ENCODE measurements at regions not wholly inside any gene's neighbourhood (a gene's known extent, or its start where the extent isn't known, plus 50 kb on each side); places are given as distances from the start of the nearest gene placed in this dataset.

DNA sequence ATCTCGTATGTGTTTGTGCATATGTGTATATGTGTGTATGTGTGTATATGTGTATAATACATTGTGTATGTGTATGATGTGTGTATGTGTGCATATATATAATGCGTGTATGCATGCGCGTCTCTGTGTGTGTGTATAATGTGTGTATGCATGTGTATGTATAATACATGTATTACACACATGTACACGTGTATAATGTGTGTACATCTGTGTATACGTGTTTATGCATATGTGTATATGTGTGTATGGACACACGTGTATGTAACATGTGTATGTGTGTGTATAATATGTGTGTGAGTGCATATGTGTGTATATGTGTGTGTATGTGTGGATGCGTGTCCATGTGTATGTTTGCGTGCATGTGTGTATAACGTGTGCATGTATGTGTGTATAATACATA, 433.7 kb upstream of the RBFOX1 start:
- DNase-seq (ENCODE audit: low read depth in 2 of 2): no peak
- Histone ChIP-seq H3K4me3 (replicated peaks in 1 of 4; ENCODE audit: control extremely low read depth in 1 of 4, insufficient read depth in 1 of 4, low read depth in 3 of 4, low read length in 4 of 4) (no peak overlapping the region), H3K36me3 (ENCODE audit: control insufficient read depth, insufficient read depth, low read length) (no peaks in the 10 kb centered on the region), H3K9me3 (ENCODE audit: control insufficient read depth, insufficient read depth, low read depth, low read length) (no peaks in the 10 kb centered on the region), H3K79me2 (ENCODE audit: control insufficient read depth, insufficient read depth, low read length) (no peaks in the 10 kb centered on the region), H2AFZ (ENCODE audit: low read length) (no peak overlapping the region), H3K27me3 (ENCODE audit: control insufficient read depth, insufficient read depth, low read length) (no peaks in the 10 kb centered on the region), H3K9ac (ENCODE audit: insufficient read depth, low read length) (no peak overlapping the region), H3K4me1 (ENCODE audit: control insufficient read depth, extremely low read depth, insufficient read depth, low read length) (no peaks in the 10 kb centered on the region), H3K27ac (ENCODE audit: insufficient read depth, low read length) (no peak overlapping the region), H4K20me1 (ENCODE audit: control insufficient read depth, extremely low read depth, insufficient read depth, low read length) (no peaks in the 10 kb centered on the region), H3K4me2 (ENCODE audit: extremely low read depth, insufficient read depth, low read length) (no peak overlapping the region)
- no peak for TF ChIP-seq EZH2 (IDR thresholded peaks at IDR 0.05; ENCODE audit: low read length, missing control alignments)
- TF ChIP-seq, protein P1, sequence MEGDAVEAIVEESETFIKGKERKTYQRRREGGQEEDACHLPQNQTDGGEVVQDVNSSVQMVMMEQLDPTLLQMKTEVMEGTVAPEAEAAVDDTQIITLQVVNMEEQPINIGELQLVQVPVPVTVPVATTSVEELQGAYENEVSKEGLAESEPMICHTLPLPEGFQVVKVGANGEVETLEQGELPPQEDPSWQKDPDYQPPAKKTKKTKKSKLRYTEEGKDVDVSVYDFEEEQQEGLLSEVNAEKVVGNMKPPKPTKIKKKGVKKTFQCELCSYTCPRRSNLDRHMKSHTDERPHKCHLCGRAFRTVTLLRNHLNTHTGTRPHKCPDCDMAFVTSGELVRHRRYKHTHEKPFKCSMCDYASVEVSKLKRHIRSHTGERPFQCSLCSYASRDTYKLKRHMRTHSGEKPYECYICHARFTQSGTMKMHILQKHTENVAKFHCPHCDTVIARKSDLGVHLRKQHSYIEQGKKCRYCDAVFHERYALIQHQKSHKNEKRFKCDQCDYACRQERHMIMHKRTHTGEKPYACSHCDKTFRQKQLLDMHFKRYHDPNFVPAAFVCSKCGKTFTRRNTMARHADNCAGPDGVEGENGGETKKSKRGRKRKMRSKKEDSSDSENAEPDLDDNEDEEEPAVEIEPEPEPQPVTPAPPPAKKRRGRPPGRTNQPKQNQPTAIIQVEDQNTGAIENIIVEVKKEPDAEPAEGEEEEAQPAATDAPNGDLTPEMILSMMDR (conservative IDR thresholded peaks at IDR 0.05 in 1 of 2, IDR thresholded peaks at IDR 0.05 in 1 of 2; ENCODE audit: low read depth in 1 of 2, low read length in 2 of 2): no peak

DNA sequence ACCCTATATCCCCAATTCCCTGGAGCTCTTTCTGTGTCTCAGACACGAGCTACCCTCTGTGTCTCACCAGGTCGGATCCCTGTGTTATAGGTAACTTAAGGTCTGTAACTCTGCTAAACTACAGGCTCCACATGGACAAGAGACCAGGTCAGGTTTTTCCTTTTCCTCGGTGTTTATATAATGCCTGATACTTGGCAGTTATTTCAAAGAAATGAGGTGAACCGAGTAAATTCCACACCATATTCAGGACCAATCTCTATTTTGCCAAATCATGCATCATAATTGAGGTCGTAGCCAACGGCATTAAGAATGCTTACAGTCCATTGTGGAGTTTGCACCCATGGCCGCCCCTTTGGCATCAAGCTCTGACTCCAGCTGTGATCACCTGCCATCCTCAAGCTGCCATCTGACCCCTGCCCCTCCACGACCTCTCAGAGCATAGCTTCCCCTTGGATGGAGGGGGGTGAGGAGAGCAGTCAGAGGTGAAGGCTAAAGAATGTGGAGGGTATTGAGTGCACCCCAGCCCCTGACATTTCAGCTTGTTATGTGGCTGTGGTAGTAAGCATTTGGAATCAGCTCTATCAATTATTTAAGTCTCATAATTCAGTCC, 434.7 kb upstream of the RBFOX1 start:
- Histone ChIP-seq H3K36me3 (ENCODE audit: control insufficient read depth, insufficient read depth, low read length) (no peaks in the 10 kb centered on the region), H3K79me2 (ENCODE audit: control insufficient read depth, insufficient read depth, low read length) (no peaks in the 10 kb centered on the region), H3K4me2 (ENCODE audit: extremely low read depth, insufficient read depth, low read length) (no peak overlapping the region), H3K27ac (ENCODE audit: insufficient read depth, low read length) (no peak overlapping the region), H3K4me3 (replicated peaks in 1 of 4; ENCODE audit: control extremely low read depth in 1 of 4, insufficient read depth in 1 of 4, low read depth in 3 of 4, low read length in 4 of 4) (no peak overlapping the region), H3K9me3 (ENCODE audit: control insufficient read depth, insufficient read depth, low read depth, low read length) (no peaks in the 10 kb centered on the region), H3K27me3 (ENCODE audit: control insufficient read depth, insufficient read depth, low read length) (no peaks in the 10 kb centered on the region), H3K4me1 (ENCODE audit: control insufficient read depth, extremely low read depth, insufficient read depth, low read length) (no peaks in the 10 kb centered on the region), H4K20me1 (ENCODE audit: control insufficient read depth, extremely low read depth, insufficient read depth, low read length) (no peaks in the 10 kb centered on the region), H3K9ac (ENCODE audit: insufficient read depth, low read length) (no peak overlapping the region), H2AFZ (ENCODE audit: low read length) (no peak overlapping the region)
- TF ChIP-seq EZH2 (IDR thresholded peaks at IDR 0.05; ENCODE audit: low read length, missing control alignments): no peak
- TF ChIP-seq, protein P1 (conservative IDR thresholded peaks at IDR 0.05 in 1 of 2, IDR thresholded peaks at IDR 0.05 in 1 of 2; ENCODE audit: low read depth in 1 of 2, low read length in 2 of 2): no peak
- no peak for DNase-seq (ENCODE audit: low read depth in 2 of 2)

DNA sequence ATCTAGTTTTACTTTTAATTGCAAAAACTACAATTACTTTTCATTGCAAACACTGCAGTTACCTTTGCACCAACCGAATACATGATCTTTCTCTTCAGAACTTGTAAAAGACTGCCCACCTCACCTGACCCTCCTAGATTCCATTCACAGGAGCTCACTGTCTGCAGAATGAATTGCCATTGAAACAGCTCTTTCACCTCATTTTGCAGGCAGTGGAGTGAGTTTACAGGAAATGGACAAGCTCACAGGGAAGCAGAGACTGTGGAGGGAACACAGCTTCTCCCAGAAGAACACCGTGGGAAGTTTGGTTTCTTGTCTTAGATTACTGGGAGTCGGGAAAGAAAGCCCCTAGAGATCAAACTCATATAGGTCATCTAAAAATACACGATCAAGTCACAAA, 439.7 kb upstream of the RBFOX1 start:
- H3K27me3 ChIP-seq (ENCODE audit: control insufficient read depth, insufficient read depth, low read length): no peaks in the 10 kb centered on the region
- H3K79me2 ChIP-seq (ENCODE audit: control insufficient read depth, insufficient read depth, low read length): no peaks in the 10 kb centered on the region
- no peaks in the 10 kb centered on the region for H3K36me3 ChIP-seq (ENCODE audit: control insufficient read depth, insufficient read depth, low read length)
- H3K9ac ChIP-seq (ENCODE audit: insufficient read depth, low read length): no peak overlapping the region
- no peaks in the 10 kb centered on the region for H4K20me1 ChIP-seq (ENCODE audit: control insufficient read depth, extremely low read depth, insufficient read depth, low read length)
- no peak overlapping the region for H3K4me3 ChIP-seq (replicated peaks in 1 of 4; ENCODE audit: control extremely low read depth in 1 of 4, insufficient read depth in 1 of 4, low read depth in 3 of 4, low read length in 4 of 4)
- H3K27ac ChIP-seq (ENCODE audit: insufficient read depth, low read length): no peak overlapping the region
- no peaks in the 10 kb centered on the region for H3K4me1 ChIP-seq (ENCODE audit: control insufficient read depth, extremely low read depth, insufficient read depth, low read length)
- no peak overlapping the region for H3K4me2 ChIP-seq (ENCODE audit: extremely low read depth, insufficient read depth, low read length)
- H2AFZ ChIP-seq (ENCODE audit: low read length): no peak overlapping the region
- DNase-seq (ENCODE audit: low read depth in 2 of 2): no peak
- no peak for TF ChIP-seq EZH2 (IDR thresholded peaks at IDR 0.05; ENCODE audit: low read length, missing control alignments)
- TF ChIP-seq, protein P1 (conservative IDR thresholded peaks at IDR 0.05 in 1 of 2, IDR thresholded peaks at IDR 0.05 in 1 of 2; ENCODE audit: low read depth in 1 of 2, low read length in 2 of 2): no peak
- H3K9me3 ChIP-seq (ENCODE audit: control insufficient read depth, insufficient read depth, low read depth, low read length): no peaks in the 10 kb centered on the region

All from fibroblast of lung (primary cell).